Dermis blood vessel endothelial cell (primary cell): ENCODE measurements at regions not wholly inside any gene's neighbourhood (a gene's known extent, or its start where the extent isn't known, plus 50 kb on each side); places are given as distances from the start of the nearest gene placed in this dataset.
"Not testable (repeated sequence)": the region's sequence is repeated elsewhere in the genome, so short reads cannot be mapped to it uniquely, and the experiment has no call there.

ENCODE experiments used
- DNase-seq: peaks from one replicate; pipeline ENCODE4 v3.0.0; 2010

DNA sequence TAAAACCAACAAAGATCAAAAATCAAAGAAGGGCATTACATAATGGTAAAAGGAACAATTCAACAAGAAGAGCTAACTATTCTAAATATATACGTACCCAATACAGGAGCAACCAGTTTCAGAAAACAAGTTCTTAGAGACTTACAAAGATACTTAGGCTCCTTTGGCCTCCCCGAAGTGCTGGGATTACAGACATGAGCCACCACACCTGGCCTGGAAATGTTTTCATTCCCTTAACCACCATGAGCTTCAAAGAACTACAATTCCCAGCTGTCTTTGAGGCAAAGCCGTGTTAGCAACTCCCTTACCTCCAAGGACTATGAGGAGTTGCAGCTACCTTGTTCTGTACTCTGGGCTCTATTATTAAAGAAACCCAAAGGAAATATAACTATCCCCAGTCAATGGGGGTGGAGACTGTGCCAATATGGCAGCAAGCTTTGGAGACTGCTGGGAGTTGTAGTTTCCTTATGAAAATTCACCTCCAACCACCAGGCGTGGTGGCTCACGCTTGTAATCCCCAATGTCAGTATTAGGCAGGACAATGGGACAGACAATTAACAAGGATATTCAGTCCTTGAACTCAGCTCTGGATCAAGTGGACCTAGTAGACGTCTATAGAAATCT lies 893.9 kb downstream of the SLC6A15 start:
- not testable (repeated sequence) for DNase-seq

DNA sequence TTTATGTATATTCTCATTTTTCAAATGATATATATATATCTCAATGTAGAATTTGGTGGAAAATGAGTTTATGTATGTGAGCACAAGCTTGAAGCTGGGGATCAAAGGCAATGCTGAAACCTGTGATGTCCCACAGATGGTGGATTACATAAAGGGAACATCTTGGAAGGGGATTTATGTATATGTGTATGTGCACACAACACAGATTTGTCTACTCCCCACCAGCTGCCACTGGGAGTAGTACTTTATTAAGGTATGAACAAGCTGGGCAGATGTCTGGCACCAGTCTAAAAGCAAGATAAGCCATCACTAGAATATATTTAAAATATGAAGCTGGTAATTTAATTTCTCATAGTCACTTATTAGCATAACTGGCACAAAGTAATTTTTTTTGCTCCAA lies 895.6 kb downstream of the SLC6A15 start:
- DNase-seq = no peak

- DNase-seq = no peak
These were observed 915.2 kb downstream of the SLC6A15 start for GRCh38 chr12:83997423-83997822.

- DNase-seq = no peak
These were observed 915.9 kb downstream of the SLC6A15 start for GRCh38 chr12:83996671-83997070.

DNA sequence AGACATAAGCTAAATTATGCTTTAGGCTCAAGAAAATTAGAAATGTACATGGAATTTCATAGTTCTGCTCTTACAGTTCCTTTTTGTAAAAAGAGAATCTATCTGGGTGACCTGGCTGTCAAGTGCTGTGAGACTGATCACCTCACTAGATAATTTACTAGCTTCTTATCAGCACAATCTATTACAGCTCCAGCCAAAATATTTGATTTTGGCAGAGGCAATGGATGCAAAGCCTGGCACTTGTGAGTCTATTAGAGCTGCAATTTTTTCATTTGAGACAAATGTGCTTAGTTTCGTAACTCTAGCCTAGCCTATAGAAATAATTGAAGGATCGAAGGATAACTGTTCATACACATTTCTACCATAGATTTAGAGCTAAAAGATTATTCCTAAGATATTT lies 927.5 kb downstream of the SLC6A15 start:
- DNase-seq = no peak

DNA sequence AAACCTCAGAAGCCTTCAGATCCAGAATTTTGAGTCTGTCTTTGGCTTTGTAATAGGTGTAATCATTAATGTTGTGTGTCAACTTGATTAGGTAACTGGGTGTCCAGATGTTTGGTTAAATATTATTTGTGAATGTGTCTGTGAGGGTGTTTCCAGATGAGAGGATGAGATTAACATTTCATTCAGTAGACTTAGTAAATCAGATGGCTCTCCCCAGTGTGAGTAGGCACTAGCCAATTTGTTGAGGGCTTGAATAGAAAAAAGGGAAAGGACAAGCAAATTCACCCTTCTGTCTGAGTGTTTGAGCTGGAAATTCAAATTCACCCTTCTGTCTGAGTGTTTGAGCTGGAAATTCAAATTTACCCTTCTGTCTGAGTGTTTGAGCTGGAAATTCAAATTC lies 932.2 kb downstream of the SLC6A15 start:
- no peak for DNase-seq

GRCh38 chr12:83979785-83980184 lies 932.8 kb downstream of the SLC6A15 start:
- no peak for DNase-seq

DNA sequence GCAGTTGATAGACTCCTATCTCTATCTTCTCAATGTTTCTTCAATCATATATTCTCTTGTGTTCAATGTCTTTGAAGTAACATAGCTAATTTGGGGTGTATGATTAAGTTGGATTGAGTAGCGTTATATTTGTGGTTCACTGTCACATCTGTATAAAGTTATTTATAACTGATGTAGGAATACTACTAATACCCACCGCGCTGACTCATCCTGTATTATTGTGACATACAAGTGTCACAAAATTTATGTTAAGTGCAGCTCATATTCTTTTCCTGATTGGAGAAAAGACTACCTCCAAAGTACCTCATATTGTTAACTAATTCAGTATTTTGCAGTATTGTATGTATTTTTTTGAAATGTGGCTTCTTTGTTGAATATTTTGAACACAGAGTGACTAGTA lies 940.8 kb downstream of the SLC6A15 start:
- DNase-seq = no peak

DNA sequence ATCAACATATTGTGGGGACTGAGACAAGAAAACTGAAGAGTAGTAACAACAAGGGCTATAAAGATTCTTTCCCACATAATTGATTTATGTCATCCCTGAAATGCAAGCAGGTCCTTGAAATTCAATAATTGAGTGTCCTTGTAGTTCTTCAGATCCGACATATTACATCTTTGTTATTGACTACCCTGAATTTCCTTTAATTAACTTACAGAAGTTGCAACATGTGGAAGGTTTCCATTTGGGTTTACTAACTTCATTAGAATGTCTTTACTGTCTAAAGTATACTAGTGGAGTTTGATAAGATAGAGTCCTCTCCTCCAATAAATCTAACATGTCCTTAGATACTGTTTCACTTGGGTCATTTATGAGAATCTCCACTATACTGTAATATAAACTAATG lies 951.8 kb downstream of the SLC6A15 start:
- no peak for DNase-seq

DNA sequence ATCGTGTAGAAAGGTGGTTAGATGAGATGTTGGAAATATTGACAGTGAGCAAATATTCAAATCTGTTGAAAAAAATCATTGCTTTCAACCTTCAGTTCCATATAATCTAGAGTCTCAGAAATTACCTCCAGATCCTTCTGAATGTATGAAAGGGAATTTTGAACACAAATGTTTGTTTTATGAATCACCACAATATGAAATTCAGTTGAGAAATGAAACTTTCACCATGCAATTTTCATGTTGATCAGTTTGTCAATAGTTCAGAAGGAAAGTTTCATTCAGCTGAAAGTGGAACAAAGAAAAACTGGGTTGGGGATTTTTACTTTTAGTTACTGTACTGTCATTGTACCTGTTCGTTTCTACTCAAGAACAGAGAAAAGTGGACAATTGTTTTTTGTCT lies 953.6 kb downstream of the SLC6A15 start:
- DNase-seq = no peak

DNA sequence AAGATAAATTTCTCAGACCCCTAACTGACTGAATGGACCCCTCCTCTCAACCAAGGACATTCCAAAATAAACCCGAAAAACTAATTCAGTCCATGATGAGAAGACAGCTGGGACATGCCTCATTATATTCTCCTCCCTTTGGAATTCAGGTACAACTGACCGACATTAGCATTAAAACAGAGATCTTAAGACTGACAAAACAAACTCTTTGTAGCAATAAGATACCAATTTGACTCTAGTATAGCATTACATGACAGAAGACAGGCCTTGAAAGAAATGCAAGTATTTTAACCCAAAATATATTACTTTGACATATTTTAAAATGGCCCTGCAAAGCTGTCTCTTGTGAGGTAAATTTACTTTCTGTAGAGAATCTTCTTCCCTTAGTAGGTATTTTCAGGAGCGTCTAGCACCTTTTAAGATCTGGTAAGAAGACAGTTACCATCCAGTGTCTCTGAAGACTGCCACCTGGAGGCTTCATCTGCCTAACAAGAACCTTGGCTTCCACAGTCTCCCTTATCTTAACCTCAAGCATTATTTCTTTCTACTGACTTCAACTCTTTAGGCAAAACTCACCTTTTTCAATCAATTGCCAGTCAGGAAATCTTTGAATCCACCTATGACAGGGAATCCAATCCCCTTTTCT lies 957.5 kb downstream of the SLC6A15 start:
- no peak for DNase-seq

- no peak for DNase-seq
These were observed 958.4 kb downstream of the SLC6A15 start for GRCh38 chr12:83954071-83954789.

GRCh38 chr12:83945871-83946270 lies 966.7 kb downstream of the SLC6A15 start:
- DNase-seq = no peak

GRCh38 chr12:83939718-83940117 lies 972.9 kb downstream of the SLC6A15 start:
- no peak for DNase-seq

GRCh38 chr12:83933615-83934014 lies 979.0 kb downstream of the SLC6A15 start:
- no peak for DNase-seq

GRCh38 chr12:83932011-83932410 lies 980.6 kb downstream of the SLC6A15 start:
- DNase-seq = no peak

DNA sequence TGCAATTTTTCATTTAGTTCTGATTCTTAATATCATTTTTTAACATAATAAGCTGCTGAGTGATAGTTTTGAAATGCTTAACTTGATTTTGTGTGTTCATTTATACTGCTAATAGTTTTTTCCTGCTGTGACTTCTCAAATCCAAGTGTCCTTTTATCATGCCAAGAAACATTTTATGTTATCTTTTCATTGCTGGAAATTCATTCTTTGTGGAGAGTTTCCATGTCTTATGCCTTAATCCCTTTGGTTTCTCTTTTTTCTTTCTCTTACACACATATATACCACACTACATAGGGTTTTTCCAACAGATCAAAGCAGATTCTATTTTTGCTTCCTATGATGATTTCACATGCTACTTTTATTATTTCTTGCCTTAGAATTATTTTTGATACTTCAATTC lies 981.1 kb downstream of the SLC6A15 start:
- DNase-seq = no peak

- not testable (repeated sequence) for DNase-seq
These were observed 982.8 kb downstream of the SLC6A15 start for GRCh38 chr12:83929792-83930191.

- no peak for DNase-seq
These were observed 991.6 kb downstream of the SLC6A15 start for GRCh38 chr12:83920821-83921547.

DNA sequence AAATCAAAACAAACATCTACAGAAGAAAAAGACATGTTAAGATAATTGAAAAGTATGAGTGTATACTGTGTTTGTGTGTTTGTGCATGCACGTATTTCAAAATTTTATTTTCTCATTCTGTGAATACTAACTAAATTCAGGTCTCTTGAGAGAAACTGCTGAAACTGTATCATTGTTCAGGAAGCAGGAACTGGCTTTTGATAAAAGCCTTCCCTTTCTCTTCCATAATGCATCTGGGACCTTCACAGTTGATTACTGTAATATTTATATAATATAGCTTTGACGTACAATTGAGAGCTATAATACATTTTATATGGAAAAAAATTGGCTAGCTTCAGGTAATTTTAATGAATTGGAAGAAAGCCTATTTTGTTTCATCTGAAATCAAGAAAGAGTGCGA lies 993.5 kb downstream of the SLC6A15 start:
- DNase-seq = no peak

DNA sequence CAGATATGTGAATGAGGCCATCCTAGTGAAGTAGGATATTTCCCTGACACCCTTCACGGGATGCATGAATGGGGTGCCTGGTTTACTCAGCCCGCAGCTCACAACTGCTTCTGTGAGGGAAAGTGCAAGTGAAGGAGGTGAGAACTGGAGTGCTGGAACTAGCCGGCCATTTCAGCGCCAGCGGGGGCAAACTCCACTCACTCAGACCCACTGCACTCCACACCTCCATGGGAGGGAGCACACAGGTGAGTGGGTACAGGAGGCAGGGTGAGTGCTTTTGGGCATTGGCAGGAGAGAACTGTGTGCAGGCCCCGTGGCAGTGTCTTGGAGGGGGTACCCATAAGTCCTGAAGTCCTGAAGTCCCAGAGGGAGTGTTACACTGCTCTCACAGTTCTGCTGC lies 1008.4 kb downstream of the SLC6A15 start:
- DNase-seq = no peak

DNA sequence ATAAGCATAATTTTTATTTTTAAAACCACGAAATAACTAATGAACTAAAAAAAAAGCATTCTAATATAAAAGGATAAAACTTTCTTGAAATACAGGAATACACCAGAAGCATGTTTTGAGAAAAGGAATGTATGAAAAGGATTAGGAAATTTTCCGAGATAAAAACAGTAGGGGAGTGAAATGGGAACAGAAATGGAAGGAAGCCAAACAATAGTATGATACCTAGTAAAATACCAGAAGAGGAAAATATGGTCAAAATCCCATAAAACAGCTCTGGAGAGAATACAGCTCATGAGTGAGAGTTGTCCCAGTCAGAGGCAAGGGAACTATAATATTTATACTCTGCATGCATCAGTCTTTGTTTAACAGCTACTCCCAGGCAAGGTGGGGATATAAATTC lies 1016.2 kb downstream of the SLC6A15 start:
- DNase-seq = no peak

- no peak for DNase-seq
These were observed 1019.5 kb downstream of the SLC6A15 start for GRCh38 chr12:83893101-83893500.

DNA sequence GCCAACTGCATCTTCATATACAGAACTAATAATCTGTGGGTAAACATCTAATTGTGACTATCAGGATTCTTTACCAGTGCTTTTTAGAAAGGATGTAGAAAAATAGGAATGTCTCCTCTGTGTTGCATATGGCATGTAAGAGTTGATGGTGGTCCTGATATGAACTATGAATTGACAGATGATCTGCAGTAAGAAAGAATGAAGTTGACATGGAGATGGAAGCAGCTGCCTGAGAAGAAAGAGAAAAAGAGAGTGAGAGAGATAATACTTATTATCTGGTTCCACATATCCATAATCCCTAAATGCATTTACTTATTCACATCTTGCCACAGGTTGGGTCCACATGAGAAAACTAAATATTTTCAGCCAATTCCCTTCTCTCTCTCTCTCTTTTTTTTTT lies 1022.9 kb downstream of the SLC6A15 start:
- no peak for DNase-seq
